Right cardiac atrium (tissue), 2 donors: ENCODE measurements at regions not wholly inside any gene's neighbourhood (a gene's known extent, or its start where the extent isn't known, plus 50 kb on each side); places are given as distances from the start of the nearest gene placed in this dataset.

Experiments
- microRNA-seq, 2 donors: library from miRNA; unstranded; fragments of <30 nt; microRNA quantifications; one replicate each; pipeline ENCODE4 v1.2.0, GENCODE V29; 2020 to 2021
- donor health status: DM: no; HTN: yes; CAD: no.
- donor health status: DM: no; HTN: no; CAD: no.

Small RNAs in the stretch of these regions (microRNA-seq; reads per million reads assigned to microRNA genes)
- 0 reads per million in 2 donors for gene MIR4435-2
